HFFc6 (cell line): ENCODE measurements at regions not wholly inside any gene's neighbourhood (a gene's known extent, or its start where the extent isn't known, plus 50 kb on each side); places are given as distances from the start of the nearest gene placed in this dataset.

Source experiments
- DNase-seq: peaks from one replicate; pipeline ENCODE4 v3.0.0-alpha.2; 2018
- H3K27ac Mint-ChIP-seq: 2 replicates; pipeline ENCODE4 v1.8.0; 2020; ENCODE audit warnings: mild to moderate bottlenecking, mixed read lengths
- H3K27me3 Mint-ChIP-seq: 2 replicates; pipeline ENCODE4 v1.8.0; 2021; ENCODE audit warnings: mild to moderate bottlenecking, moderate library complexity, mixed read lengths; ENCODE audit not compliant: insufficient read depth
- H3K36me3 Mint-ChIP-seq: 2 replicates; pipeline ENCODE4 v1.8.0; 2021; ENCODE audit warnings: low read depth, mixed read lengths
- H3K4me1 Mint-ChIP-seq: 2 replicates; pipeline ENCODE4 v1.8.0; 2020; ENCODE audit warnings: low read depth, mixed read lengths
- H3K4me3 Mint-ChIP-seq: 2 replicates; pipeline ENCODE4 v1.8.0; 2020; ENCODE audit warnings: mild to moderate bottlenecking, moderate library complexity, mixed read lengths
- H3K9me3 Mint-ChIP-seq: 2 replicates; pipeline ENCODE4 v1.8.0; 2020; ENCODE audit warnings: mild to moderate bottlenecking, mixed read lengths
- CTCF ChIP-seq: fragments of 200-600 bp; sonication (generic); IDR thresholded peaks from 2 replicates; pipeline ENCODE4 v1.5.0; 2021; ENCODE audit warnings: antibody characterized with exemption, mild to moderate bottlenecking

- Mint-ChIP-seq H3K9me3 (no peaks in the 10 kb centered on the region), H3K36me3 (no peaks in the 10 kb centered on the region), H3K4me3 (no peak overlapping the region), H3K27ac (no peak overlapping the region), H3K27me3 (peaks cover 43% of the 10 kb centered on the region), H3K4me1 (no peaks in the 10 kb centered on the region)
- no peak for DNase-seq
- TF ChIP-seq CTCF, result no peak
These were observed 60.2 kb upstream of the VPREB1 start for GRCh38 chr22:22184277-22184807.

DNA sequence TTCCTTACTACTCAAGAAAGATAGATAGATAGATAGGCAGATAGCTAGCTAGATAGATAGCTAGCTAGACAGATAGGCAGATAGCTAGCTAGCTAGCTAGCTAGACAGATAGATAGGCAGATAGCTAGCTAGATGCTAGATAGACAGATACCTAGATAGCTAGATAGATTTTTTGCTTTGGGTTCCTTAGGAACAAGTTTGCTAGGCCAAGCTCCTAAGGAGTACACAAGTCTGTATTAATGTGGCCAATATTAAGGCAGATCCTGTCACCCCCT, 61.7 kb upstream of the VPREB1 start:
- Mint-ChIP-seq H3K27ac (no peak overlapping the region), H3K4me1 (no peaks in the 10 kb centered on the region), H3K9me3 (no peaks in the 10 kb centered on the region), H3K4me3 (no peak overlapping the region), H3K27me3 (peaks cover 41% of the 10 kb centered on the region), H3K36me3 (no peaks in the 10 kb centered on the region)
- TF ChIP-seq CTCF, result no peak
- no peak for DNase-seq

GRCh38 chr22:22182218-22182989, 62.2 kb upstream of the VPREB1 start:
- Mint-ChIP-seq H3K4me3 (no peak overlapping the region), H3K9me3 (no peaks in the 10 kb centered on the region), H3K4me1 (no peaks in the 10 kb centered on the region), H3K27me3 (peaks cover 41% of the 10 kb centered on the region), H3K27ac (no peak overlapping the region), H3K36me3 (no peaks in the 10 kb centered on the region)
- no peak for DNase-seq
- no peak for TF ChIP-seq CTCF

DNA sequence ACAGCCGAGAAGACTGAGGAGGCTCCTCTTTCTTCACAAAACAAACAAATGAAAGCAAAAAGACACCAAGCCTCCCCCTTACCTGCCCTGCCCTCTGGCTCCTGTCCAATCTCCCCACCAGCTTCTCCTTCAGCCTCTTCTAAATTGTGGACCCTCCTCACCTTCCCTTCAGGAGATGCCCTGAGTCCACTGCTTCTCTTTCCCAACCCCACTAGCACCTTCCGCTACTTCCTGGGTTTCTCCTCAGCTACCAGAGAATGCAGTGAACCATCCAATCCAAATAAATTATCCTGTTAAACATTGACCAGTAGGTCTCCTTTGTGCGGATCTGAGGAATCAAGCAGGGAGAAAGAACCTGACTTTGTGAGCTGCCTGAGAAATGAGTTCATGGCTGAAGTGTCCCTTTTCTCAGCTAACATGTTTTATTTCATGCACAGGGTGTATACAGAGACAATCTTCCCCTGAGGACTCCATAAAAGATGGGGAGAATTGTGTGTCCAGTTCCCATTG, 63.2 kb upstream of the VPREB1 start:
- peaks cover 45% of the 10 kb centered on the region for H3K27me3 Mint-ChIP-seq
- H3K9me3 Mint-ChIP-seq, result no peaks in the 10 kb centered on the region
- TF ChIP-seq CTCF, result no peak
- H3K27ac Mint-ChIP-seq, result no peak overlapping the region
- no peaks in the 10 kb centered on the region for H3K4me1 Mint-ChIP-seq
- H3K4me3 Mint-ChIP-seq, result no peak overlapping the region
- no peaks in the 10 kb centered on the region for H3K36me3 Mint-ChIP-seq
- DNase-seq, result no peak

DNA sequence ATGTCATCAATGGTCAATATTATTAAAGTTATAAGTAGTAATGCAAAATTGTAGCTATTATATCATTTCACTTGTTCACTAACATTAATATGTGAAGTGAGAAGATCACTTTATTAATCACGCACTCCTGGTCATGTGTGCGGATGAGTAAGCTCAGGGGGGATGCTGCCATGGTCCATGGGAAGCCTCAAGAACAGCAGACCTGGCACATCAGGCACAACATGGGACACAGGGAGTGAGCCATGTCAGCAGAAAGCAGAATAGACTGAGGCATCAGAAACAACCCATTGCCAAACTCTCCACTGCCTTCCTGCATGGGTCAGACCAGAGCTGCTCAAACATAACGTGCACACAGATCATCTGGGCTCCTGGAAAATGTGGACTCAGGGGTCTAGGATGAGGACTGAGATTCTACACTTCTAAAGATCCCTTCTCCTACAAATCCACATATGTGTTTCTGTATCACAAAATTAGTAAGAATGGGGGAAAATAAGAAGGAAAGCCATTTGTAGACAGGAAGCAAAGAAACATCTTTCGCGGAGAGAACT, 63.8 kb upstream of the VPREB1 start:
- H3K36me3 Mint-ChIP-seq, result no peaks in the 10 kb centered on the region
- DNase-seq, result no peak
- no peak overlapping the region for H3K4me3 Mint-ChIP-seq
- no peaks in the 10 kb centered on the region for H3K9me3 Mint-ChIP-seq
- peaks cover 45% of the 10 kb centered on the region for H3K27me3 Mint-ChIP-seq
- H3K27ac Mint-ChIP-seq, result no peak overlapping the region
- no peaks in the 10 kb centered on the region for H3K4me1 Mint-ChIP-seq
- no peak for TF ChIP-seq CTCF
